Liver (tissue), 8 donors: ENCODE measurements at regions not wholly inside any gene's neighbourhood (a gene's known extent, or its start where the extent isn't known, plus 50 kb on each side); places are given as distances from the start of the nearest gene placed in this dataset.

Source experiments
- DNase-seq: peaks from one replicate; pipeline ENCODE4 v3.0.0-alpha.2; 2017; ENCODE audit warnings: low spot score
- H3K27ac ChIP-seq, 2 donors: one replicate each; pipeline ENCODE4 v1.7.0; 2013; ENCODE audit warnings: inconsistent platforms in 2 of 2, low read length in 2 of 2, control low read depth in 1 of 2, low read depth in 1 of 2, mild to moderate bottlenecking in 1 of 2
- H3K27me3 ChIP-seq, 4 donors: one replicate each; pipeline versions ENCODE4 v1.6.1 to v1.7.0; 2013; ENCODE audit warnings: low read length in 3 of 4, inconsistent platforms in 1 of 4, mild to moderate bottlenecking in 1 of 4, moderate library complexity in 1 of 4; ENCODE audit not compliant: control insufficient read depth in 4 of 4, insufficient read depth in 4 of 4
- H3K36me3 ChIP-seq, 4 donors: one replicate each; pipeline versions ENCODE4 v1.6.1 to v1.7.0; 2013; ENCODE audit warnings: low read length in 3 of 4, mild to moderate bottlenecking in 3 of 4, low read depth in 1 of 4, moderate library complexity in 1 of 4; ENCODE audit not compliant: control insufficient read depth in 4 of 4, insufficient read depth in 3 of 4
- H3K4me1 ChIP-seq, 4 donors: one replicate each; pipeline versions ENCODE4 v1.6.1 to v1.7.0; 2013; ENCODE audit warnings: low read length in 3 of 4, mild to moderate bottlenecking in 3 of 4, moderate library complexity in 1 of 4; ENCODE audit not compliant: control insufficient read depth in 4 of 4, insufficient read depth in 4 of 4
- H3K4me3 ChIP-seq, 3 donors: one replicate each; pipeline versions ENCODE4 v1.6.1 to v1.7.0; 2013; ENCODE audit warnings: low read length in 3 of 3, control low read depth in 1 of 3, low read depth in 1 of 3, mild to moderate bottlenecking in 1 of 3
- H3K9ac ChIP-seq, 2 donors: one replicate each; pipeline ENCODE4 v1.7.0; 2013; ENCODE audit warnings: low read length in 2 of 2, mild to moderate bottlenecking in 2 of 2, moderate library complexity in 2 of 2, control low read depth in 1 of 2, low read depth in 1 of 2
- H3K9me3 ChIP-seq, 4 donors: one replicate each; pipeline versions ENCODE4 v1.6.1 to v1.7.0; 2013; ENCODE audit warnings: low read length in 3 of 4; ENCODE audit not compliant: control insufficient read depth in 4 of 4
- ATF3 ChIP-seq: IDR thresholded peaks from 2 replicates; pipeline ENCODE4 v1.6.1; 2016; ENCODE audit warnings: antibody characterized with exemption
- CTCF ChIP-seq: fragments of 150-350 bp; IDR thresholded peaks from 2 replicates; pipeline ENCODE4 v1.5.1; 2017; ENCODE audit warnings: improper control_type of control experiment, low read depth, low read length; ENCODE audit not compliant: missing input control
- EGR1 ChIP-seq, 2 donors: IDR thresholded peaks; 2 replicates each; pipeline ENCODE4 v1.6.1; 2016 to 2018; ENCODE audit warnings: antibody characterized with exemption in 2 of 2, low read depth in 2 of 2
- FOXA1 ChIP-seq: IDR thresholded peaks from 2 replicates; pipeline ENCODE4 v1.6.1; 2016; ENCODE audit warnings: antibody characterized with exemption
- HNF4G ChIP-seq: IDR thresholded peaks from 2 replicates; pipeline ENCODE4 v1.6.1; 2016; ENCODE audit warnings: antibody characterized with exemption
- RAD21 ChIP-seq, 2 donors: IDR thresholded peaks; 2 replicates each; pipeline ENCODE4 v1.6.1; 2016; ENCODE audit warnings: antibody characterized with exemption in 2 of 2, mild to moderate bottlenecking in 2 of 2
- RXRA ChIP-seq, 2 donors: IDR thresholded peaks; 2 replicates each; pipeline ENCODE4 v1.6.1; 2017 to 2018; ENCODE audit warnings: antibody characterized with exemption in 2 of 2, mild to moderate bottlenecking in 1 of 2
- SP1 ChIP-seq: IDR thresholded peaks from 2 replicates; pipeline ENCODE4 v1.6.1; 2018; ENCODE audit warnings: antibody characterized with exemption, mild to moderate bottlenecking
- TAF1 ChIP-seq: conservative IDR thresholded peaks from 2 replicates; pipeline ENCODE4 v1.6.1; 2016; ENCODE audit warnings: antibody characterized with exemption, mild to moderate bottlenecking
- WGBS: extraction: QIAGEN DNeasy Blood & Tissue Kit; methylation state at CpG from one replicate; pipeline ENCODE4 v1.1.7; 2013; 5-methylcytosine and 5-hydroxymethylcytosine counted together
- donor health status: healthy.
- donor health status: healthy.
- donor health status: healthy.
- donor health status: healthy.
- donor health status: healthy.

- H3K4me1 ChIP-seq: no peaks in the 10 kb centered on the region
- H3K27me3 ChIP-seq: no peaks in the 10 kb centered on the region
- no peaks in the 10 kb centered on the region for H3K9me3 ChIP-seq
- H3K9ac ChIP-seq: no peak overlapping the region
- no peak overlapping the region for H3K27ac ChIP-seq
- whole genome bisulfite sequencing: 87% methylated on average over 2 of the region's 2 CpGs
- H3K36me3 ChIP-seq: no peaks in the 10 kb centered on the region
- no peak overlapping the region for H3K4me3 ChIP-seq
- DNase-seq: no peak
- TF ChIP-seq RAD21 (IDR thresholded peaks at IDR 0.05) (no peak), FOXA1 (no peak), ATF3 (no peak)
Measured at GRCh38 chr6:818196-818595, 125.3 kb upstream of the EXOC2 start.

- TF ChIP-seq CTCF (no peak), EGR1 (IDR thresholded peaks at IDR 0.05; ENCODE audit: low read depth in 2 of 2) (no peak), FOXA1 (no peak), RAD21 (IDR thresholded peaks at IDR 0.05) (no peak)
- Histone ChIP-seq H3K4me3 (no peak overlapping the region), H3K4me1 (no peaks in the 10 kb centered on the region), H3K9ac (no peak overlapping the region), H3K9me3 (no peaks in the 10 kb centered on the region), H3K36me3 (no peaks in the 10 kb centered on the region), H3K27me3 (no peaks in the 10 kb centered on the region), H3K27ac (no peak overlapping the region)
- DNase-seq: no peak
- WGBS: 76% methylated on average over 11 of the region's 11 CpGs
Measured at GRCh38 chr6:816510-817084, 123.7 kb upstream of the EXOC2 start.

GRCh38 chr6:815348-815738 is 122.4 kb upstream of the EXOC2 start:
- Histone ChIP-seq H3K9me3 (no peaks in the 10 kb centered on the region), H3K9ac (no peak overlapping the region), H3K36me3 (no peaks in the 10 kb centered on the region), H3K4me3 (no peak overlapping the region), H3K27me3 (no peaks in the 10 kb centered on the region), H3K4me1 (no peaks in the 10 kb centered on the region), H3K27ac (no peak overlapping the region)
- DNase-seq: no peak
- TF ChIP-seq CTCF (no peak), HNF4G (no peak), RXRA (IDR thresholded peaks at IDR 0.05) (no peak), RAD21 (IDR thresholded peaks at IDR 0.05) (no peak), EGR1 (IDR thresholded peaks at IDR 0.05; ENCODE audit: low read depth in 2 of 2) (no peak), SP1 (no peak), FOXA1 (no peak), TAF1 (no peak)
- WGBS: 90% methylated on average over 3 of the region's 3 CpGs
